ENCODE measurements at regions not wholly inside any gene's neighbourhood (a gene's known extent, or its start where the extent isn't known, plus 50 kb on each side); places are given as distances from the start of the nearest gene placed in this dataset.
"Not testable (repeated sequence)": the region's sequence is repeated elsewhere in the genome, so short reads cannot be mapped to it uniquely, and the experiment has no call there.

DNA sequence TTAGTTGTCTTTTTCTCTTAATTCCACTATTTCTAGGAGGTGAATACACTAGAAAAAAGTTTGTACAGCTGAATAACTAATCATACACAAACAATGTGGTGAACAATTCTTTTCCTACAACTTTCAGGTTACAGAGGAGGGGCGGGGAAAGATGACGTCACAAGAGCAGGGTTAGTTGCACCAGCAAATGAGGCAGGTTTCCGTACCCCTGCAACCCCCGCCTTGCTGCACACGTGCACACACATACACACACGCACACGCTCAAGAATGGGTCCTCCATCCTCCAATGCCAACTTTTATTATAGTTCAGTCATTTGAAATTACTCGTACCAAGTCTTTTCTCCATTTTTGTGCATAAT is 122.8 kb downstream of the ARL4C start:
- DNase-seq, result no peak

DNA sequence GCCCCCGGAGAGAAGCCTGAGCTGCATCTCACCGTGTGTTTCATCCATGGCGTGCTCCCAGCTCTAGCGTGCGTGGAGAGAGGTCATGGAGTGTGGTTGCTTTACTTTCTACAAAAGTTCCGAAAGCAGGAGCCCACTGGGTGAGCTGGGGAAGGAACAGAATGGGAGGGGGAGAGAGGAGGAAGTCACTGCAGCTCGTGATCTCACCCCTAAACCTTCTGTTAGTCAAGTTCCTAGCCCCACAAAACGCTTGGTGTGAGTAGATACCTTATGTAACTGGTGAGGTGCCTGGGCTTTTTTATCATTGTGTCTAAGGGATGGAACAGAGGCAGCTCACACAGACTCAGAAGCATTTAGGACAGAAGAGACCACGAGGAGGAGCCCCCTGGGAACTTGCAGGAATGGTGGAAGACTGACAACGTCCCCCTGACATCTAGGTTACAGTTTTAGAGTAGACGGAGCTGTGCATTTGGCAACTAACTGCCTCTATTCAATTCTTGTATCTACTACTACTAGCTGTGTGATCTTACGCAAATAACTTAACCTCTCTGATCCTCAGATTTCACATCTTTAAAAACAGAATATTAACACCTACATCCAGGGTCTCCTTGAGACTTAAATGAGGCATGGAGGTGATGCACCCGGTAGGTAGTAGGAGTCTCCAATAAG is 123.3 kb downstream of the ARL4C start:
- no peak for DNase-seq

DNA sequence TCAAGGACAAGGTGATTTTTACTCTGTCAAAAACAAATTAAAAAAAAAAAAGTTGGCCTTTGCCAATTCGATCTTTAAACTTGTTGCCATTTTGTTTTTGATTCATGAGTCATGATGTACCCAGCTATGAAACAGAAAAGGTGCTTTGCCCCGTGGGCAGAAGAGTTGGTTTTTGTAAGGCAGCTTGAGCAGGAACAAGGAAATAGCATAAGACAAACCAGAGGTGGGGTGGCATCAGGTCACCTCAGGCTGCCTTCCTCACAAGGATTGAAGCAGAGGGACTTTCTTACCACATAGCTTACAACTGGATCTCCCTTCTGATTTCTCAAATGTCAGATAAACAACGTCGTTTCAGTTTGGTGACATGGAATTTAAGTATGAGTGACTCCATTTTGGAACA is 123.8 kb downstream of the ARL4C start:
- no peak for DNase-seq

DNA sequence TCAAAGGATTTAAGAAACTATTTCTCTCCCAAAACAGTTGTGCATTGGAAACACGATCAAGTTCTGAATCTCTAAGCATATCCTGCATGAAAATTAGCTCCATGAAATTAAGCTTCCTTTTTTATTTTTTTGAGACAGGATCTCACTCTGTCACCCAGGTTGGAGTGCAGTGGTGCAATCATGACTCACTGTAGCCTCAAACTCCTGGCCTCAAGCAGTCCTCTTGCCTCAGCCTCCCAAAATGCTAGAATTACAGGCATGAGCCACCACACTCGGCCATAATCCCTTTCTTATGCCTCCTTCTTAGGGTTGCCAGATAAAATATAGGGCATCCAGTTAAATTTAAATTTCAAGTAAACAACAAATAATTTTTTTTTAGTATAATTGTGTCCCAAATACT is 124.4 kb downstream of the ARL4C start:
- no peak for DNase-seq

DNA sequence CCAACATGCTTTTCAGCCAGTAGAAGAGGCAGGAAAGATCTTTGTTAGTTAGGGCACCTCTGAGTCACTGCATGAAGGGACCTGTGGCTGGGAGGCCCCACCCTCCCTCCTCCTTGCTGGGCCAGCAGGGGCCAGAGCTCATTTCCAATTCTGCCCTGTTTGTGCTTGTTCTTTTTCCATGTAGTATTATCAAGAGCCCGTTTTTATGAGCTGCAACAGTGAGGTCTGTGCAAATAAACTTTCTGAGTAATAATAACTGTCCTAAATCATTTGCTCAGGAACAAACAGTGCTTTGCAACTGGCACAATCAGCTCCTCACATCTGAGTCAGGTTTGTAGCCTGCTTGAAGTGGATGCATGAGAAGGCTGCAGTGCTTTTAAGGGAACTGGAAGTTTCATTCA is 128.0 kb downstream of the ARL4C start:
- DNase-seq, result no peak

DNA sequence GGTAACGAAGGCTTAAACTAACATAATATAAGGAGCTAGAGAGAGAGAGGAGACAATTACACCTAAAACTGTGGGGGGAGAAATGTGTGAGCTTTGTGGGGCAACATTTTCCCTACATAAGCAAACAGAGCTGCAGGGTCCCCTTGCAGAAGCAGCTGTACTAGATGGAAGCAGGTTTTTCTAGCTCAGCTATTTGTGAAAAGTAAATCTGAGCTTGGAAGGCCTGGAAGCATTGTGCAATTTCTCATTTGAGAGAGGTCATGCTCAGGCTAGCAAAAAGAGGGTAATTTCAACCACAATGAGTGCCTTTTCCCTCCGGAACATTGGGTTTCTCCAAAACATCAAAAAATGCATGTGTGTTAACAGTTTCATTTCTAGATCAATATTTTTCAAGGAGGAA is 130.0 kb downstream of the ARL4C start:
- DNase-seq, result no peak

DNA sequence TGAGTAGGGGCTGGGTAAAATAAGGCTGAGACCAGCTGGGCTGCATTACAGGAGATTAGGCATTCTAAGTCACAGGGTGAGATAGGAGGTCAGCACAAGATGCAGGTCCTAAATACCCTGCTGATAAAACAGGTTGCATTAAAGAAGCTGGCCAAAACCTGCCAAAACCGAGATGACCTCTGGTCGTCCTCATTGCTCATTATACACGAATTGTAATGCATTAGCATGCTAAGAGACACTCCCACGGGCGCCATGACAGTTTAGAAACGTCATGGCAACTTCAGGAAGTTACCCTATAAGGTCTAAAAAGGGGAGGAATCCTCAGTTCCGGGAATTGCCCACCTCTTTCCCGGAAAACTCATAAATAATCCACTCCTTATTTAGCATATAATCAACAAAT is 132.2 kb downstream of the ARL4C start:
- no peak for DNase-seq

DNA sequence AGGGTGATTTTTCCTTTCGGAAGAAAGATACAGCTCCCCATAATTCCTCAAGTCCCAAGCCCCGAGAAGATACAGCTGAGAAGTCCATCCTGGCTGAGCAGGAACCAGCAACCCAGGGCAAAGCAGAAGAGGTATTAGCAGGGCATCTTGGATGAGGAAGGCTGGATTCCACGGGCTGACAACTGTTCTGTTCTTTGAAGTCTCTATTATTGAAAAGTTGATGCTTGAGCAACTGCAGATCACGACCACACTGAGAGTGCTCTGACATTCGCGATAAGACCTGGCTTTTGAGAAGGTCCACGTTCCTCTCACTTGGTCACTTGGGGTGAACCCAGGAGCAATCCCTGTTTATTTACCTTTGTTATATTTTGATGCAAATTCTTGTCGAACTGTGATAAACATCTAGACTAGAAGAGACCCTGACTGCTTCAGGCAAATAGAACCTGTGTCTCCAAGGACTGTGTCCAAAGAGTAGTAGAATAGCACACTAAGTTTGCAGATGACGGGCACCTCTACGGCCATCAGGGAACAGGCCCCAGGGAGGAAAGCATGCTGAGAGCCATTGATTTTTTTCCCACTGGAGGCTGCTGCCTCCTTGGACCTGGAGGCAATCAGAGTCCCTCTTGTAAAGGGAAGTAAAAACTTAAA is 133.1 kb downstream of the ARL4C start:
- no peak for DNase-seq

DNA sequence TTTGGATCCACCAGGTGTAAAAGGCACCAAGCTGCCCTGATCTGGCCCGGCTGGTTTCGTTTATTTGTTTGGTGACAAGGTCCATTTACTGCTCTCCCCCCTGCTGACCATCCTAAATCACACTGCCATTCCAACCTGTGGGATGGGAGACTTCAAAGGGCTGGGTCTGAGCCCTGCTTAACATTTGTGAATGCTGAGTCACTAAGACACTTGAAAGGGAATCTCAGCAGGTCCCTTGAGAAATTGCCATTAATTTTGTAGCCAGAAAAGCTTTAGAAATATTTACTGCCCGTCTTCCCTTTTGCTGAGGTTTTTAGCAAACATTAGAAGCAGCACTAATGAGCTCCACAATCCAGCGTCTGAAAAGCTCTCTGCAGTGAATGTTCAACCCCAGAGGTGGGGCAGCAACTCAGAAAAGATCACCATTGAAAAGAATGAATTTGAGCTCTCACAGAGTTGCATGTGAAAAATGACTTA is 133.8 kb downstream of the ARL4C start:
- DNase-seq, result peak; percentile 49

DNA sequence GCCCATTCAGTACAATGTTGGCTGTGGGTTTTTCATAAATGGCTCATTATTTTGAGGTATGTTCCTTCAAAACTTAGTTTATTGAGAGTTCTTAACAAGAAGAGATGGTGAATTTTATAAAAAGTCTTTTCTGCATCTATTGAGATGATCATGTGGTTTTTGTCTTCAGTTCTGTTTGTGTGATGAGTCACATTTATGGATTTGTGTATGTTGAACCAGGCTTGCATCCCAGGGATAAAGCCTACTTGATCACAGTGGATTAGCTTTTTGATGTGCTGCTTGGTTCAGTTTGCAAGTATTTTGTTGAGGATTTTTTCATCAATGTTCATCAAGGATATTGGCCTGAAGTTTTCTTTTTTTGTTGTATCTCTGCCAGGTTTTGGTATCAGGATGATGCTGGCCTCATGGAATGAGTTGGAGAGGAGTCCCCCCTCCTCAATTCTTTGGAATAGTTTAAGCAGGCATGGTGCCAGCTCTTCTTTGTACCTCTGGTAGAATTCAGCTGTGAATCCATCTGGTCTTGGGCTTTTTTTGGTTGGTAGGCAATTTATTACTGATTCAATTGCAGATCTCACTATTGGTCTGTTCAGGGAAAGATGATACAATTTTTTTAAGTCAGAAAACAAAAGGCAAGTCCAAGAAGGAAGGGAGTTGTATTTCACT is 136.4 kb downstream of the ARL4C start:
- not testable (repeated sequence) for DNase-seq

DNA sequence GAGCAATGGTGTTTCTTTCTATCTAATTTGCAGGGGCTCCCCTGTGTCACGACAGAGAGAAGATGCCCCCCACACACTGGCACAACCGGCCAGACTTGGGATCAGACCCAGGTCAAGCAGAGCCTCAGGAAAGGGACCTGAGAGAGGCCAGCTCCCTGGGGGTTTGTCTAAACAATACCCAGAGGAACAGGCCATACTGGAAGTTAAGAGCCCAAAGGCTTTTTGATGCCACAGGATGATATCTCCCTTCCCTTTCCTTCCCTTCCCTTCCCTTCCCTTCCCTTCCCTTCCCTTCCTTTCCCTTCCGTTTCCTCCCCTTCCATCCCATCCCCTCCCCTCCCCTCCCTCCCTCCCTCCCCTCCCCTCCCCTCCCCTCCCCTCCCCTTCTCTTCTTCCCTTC is 139.2 kb downstream of the ARL4C start:
- no peak for DNase-seq

DNA sequence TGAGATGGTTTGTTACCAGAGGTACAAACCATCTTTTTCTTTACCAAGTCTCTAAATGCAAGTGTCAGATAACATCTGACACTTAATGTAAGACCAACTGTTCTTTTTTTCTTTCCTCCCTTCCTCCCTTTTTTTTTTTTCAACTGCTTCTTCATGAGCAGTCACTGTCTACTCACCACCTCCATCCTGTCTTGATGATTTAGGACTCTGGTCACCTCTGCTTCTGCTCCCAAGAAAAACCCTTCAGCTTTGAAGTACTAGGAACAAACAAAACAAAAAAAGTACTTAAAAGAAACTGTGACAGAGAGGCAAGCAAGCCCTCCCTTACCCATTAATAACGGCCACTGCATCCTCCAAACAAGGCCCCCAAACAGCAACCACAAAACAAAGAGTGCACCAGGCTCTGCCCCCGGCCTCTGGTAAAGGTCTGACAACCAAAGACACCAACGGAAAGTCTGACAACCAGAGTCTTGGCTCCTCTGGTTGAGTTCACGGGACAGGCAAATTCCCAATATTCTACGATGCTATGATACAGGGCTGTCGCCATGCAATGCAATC is 141.0 kb downstream of the ARL4C start:
- DNase-seq, result no peak

DNA sequence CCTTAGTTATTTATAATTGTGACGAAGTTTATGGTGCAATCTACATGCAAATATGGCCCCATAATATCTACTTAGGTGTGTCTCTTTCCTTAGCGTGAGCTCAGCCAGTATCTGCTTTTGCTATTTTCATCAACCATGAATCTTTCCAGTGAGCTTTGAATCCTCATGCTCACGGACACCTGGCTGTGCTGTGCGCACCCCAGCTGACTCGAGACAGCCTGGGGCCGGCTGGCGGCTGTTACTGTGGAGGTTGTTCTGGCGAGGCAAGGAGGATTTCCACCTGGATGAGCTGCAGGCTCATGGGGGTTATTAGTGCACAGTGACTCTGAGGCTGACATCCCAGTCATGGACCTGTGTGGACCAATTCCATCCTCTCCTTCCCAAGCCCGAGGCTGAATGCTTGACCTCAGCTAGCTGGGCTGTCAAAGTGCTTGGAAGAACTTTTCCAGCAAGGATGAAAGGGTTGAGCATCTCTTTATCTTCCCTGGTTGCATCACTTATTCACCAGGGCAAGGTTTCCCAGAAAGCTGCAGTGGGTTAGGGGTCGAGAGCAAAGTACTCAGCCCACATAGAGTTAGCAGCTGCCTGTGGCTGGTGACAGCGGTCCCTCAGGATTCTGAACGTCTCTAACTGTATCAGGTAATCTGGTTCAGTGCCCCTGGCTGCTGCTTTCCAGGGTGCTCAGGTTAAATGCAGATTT is 141.7 kb downstream of the ARL4C start:
- peak; percentile 19 for DNase-seq

DNA sequence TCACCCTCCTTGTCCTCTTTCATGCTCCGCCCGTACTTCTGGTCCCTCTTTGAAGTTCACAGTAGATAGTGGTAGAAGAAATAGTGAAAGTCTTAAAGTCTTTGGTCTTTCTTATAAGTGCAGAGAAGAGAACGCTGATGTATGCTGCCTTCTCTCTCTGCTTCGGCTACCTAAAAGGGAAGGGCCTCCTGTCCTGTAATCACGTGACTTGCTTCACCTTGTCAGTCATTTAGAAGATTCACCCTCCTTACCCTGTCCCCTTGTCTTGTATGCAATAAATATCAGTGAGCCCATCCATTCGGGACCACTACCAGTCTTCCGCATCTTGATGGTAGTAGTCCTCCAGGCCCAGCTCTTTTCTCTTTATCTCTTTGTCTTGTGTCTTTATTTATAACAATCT is 144.6 kb downstream of the ARL4C start:
- no peak for DNase-seq

DNA sequence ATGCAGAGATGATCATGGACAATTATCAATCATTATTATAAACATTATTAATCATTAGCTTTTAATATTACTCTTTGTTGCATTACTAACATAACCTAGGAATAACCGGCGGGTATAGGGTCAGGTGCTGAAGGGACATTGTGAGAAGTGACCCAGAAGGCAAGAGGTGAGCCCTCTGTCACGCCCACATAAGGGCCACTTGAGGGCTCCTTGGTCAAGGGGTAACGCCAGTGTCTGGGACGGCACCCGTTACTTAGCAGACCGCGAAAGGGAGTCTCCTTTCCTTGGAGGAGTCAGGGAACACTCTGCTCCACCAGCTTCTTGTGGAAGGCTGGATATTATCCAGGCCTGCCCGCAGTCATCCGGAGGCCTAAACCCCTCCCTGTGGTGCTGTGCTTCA is 145.0 kb downstream of the ARL4C start:
- not testable (repeated sequence) for DNase-seq

DNA sequence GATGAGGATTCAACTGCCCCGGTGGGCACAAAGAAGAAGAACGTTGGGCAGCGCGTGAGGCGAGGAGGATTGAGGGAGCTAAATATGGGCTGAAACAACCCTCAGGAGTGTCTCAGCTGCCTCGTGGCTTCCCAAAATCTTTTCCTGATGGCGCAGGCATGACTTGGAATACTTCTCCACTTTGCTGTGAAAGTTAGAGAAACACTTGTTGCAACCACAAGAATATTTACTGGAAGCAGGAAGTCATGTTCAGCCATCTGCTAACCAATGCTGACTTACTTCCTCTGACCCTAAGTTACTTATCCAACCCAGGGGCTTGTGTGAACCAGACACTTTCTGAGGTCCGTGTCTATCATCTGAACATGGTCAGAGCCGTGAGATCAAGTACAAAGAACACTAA is 148.8 kb downstream of the ARL4C start:
- DNase-seq, result no peak

DNA sequence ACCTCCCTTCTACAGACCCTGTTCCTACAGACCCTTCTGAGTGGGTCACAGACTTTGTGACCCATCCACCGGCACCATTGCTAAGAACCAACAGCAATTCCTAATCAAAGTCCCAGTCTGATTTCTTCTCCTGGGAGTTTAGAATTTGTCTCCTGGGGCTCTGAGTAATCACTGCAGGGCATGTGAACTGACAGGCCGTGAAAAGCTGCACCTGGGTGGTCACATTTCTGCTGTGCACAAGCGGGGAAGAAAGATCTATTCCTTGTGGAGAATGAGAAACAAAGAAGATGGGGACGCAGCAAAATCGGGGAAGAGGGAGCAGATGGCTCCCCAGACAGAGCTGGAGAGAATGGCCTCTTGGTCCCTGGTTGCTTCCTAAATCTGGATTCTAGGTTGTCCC is 151.0 kb downstream of the ARL4C start:
- DNase-seq, result no peak

DNA sequence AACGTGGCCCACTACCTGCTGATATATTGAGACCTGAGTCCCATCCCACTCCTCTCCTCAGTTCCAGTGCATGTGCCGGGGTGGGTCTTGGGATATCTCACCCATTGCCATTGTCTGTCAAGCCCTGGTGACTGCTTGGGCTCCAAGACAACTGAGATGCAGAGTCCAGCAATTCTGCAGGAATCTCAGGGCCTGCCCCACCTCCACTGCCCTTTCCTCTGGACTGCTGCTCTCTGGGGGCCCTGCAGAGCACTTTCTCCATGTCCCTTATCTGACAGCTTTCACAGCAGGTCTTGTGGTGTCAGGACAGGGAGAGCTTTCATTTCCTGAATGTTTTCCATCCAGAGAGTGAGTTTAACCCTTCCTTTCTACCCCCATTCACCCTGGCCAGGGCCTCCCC is 152.9 kb downstream of the ARL4C start:
- DNase-seq, result no peak

DNA sequence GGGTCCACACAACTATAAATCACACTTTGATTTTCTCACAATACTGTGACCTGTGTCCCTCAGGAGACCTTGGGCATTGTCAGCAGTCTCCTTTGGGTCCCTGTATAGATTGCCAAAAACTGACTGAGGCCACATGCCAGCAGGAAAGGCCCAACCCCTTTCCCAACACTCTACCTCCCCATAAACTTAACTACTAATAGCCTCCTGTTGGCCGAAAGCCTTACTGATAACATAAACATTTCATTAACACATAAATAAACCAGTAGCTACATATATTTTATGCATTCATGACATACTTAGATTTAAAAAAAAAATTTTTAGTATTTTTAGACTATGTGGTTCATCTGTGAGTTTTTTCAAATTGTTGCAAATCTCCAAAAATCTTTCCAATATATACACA is 153.5 kb downstream of the ARL4C start:
- no peak for DNase-seq

DNA sequence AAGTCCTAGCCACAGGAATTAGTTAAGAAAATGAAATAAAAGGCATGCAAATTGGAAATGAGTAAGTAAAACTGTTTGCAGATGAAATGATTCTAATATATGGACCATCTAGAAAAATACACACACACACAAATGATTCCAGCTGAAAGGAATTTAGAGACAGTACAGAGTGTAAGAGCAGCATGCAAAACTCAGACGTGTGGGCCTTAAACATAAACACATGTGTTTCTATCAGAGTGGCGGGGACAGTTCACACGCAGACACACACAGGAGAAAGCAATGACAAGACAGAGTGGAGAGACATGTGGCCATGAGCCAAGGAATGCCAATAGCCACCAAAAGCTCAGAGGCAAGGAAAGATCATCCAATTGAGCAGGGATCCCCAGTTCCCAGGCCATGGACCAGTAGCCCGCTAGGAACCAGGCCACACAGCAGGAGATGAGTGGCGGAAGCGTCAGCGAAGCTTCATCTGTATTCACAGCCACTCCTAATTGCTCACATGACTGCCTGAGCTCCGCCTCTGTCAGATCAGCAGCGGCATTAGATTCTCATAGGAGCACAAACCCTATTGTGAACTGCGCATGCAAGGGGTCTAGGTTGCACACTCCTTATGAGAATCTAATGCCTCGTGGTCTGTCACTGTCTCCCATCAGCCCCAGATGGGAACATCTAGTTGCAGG is 155.4 kb downstream of the ARL4C start:
- DNase-seq, result no peak

DNA sequence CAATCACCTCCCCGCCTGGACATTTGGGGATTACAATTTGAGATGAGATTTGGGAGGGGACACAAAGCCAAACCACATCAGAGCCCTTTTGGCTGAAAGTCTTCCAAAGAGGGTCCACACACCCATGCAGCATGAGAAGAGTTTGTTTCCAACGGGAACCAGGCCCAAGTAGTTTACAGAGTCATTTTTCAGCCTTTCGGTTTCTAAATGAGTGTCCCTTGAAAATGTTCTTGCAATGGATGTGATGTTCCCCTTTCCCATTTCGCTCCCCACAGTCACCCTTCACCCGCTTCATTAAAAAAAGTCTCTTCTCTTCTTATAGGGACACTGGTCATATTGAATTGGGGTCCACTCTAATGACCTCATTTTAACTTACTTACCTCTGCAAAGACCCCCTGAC is 157.4 kb downstream of the ARL4C start:
- DNase-seq, result no peak

DNA sequence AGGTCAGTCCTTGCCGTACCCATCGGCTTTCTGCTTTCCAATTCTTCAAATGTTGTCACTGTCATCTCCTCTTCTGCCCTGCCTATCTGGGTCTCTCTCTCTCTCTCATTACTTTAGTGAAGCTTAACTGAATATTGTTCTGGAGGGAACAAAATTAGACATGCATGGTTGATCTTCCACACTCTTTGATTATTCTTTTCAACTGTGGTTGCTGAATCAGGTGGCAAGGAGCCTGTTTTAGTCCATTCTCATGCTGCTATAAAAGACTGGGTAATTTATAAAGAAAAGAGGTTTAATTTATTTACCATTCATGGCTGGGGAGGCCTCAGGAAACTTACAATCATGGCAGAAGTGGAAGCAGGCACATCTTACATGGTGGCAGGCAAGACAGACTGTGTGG is 157.9 kb downstream of the ARL4C start:
- no peak for DNase-seq

Measured in right kidney (tissue), 1 donor.